ENCODE measurements at regions not wholly inside any gene's neighbourhood (a gene's known extent, or its start where the extent isn't known, plus 50 kb on each side); places are given as distances from the start of the nearest gene placed in this dataset.

DNA sequence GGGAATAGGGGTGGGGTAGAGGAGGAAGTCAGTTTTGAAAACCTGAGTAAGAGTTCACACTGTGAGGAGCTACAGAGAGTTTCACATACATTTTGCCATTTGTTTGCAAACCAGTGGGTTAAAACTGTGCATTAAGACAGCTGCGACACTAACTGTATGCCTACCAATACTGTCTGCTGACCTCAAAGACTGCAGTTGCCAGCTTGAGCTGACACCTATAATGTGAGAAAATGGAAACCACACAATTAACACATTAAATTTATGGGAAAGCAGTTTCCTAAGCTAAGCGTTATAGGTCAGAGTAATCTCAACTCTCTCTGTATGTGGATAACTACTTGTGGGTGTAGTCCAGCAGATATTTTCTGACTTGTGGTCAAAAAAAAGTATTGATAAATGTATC lies 756.6 kb upstream of the GCFC2 start:
- TF ChIP-seq, protein P1, sequence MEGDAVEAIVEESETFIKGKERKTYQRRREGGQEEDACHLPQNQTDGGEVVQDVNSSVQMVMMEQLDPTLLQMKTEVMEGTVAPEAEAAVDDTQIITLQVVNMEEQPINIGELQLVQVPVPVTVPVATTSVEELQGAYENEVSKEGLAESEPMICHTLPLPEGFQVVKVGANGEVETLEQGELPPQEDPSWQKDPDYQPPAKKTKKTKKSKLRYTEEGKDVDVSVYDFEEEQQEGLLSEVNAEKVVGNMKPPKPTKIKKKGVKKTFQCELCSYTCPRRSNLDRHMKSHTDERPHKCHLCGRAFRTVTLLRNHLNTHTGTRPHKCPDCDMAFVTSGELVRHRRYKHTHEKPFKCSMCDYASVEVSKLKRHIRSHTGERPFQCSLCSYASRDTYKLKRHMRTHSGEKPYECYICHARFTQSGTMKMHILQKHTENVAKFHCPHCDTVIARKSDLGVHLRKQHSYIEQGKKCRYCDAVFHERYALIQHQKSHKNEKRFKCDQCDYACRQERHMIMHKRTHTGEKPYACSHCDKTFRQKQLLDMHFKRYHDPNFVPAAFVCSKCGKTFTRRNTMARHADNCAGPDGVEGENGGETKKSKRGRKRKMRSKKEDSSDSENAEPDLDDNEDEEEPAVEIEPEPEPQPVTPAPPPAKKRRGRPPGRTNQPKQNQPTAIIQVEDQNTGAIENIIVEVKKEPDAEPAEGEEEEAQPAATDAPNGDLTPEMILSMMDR (IDR thresholded peaks at IDR 0.05) = no peak
- TF ChIP-seq POLR2AphosphoS5 (IDR thresholded peaks at IDR 0.05) = no peak
